Glutamatergic neuron (in vitro differentiated cells): ENCODE measurements at regions not wholly inside any gene's neighbourhood (a gene's known extent, or its start where the extent isn't known, plus 50 kb on each side); places are given as distances from the start of the nearest gene placed in this dataset.

Experiments
- DNase-seq: peaks from one replicate; pipeline ENCODE4 v3.0.0; 2022
- H3K27ac Mint-ChIP-seq: one replicate; pipeline ENCODE4 v1.8.0; 2020; ENCODE audit warnings: mild to moderate bottlenecking, mixed read lengths, inconsistent platforms; ENCODE audit not compliant: unreplicated experiment
- H3K27me3 Mint-ChIP-seq: one replicate; pipeline ENCODE4 v1.8.0; 2020; ENCODE audit warnings: mild to moderate bottlenecking, moderate library complexity, mixed read lengths, inconsistent platforms; ENCODE audit not compliant: unreplicated experiment
- H3K36me3 Mint-ChIP-seq: one replicate; pipeline ENCODE4 v1.8.0; 2020; ENCODE audit warnings: mild to moderate bottlenecking, mixed read lengths, inconsistent platforms; ENCODE audit not compliant: unreplicated experiment
- H3K4me1 Mint-ChIP-seq: one replicate; pipeline ENCODE4 v1.8.0; 2020; ENCODE audit warnings: mild to moderate bottlenecking, low read depth, mixed read lengths, inconsistent platforms; ENCODE audit not compliant: unreplicated experiment
- H3K4me3 Mint-ChIP-seq: one replicate; pipeline ENCODE4 v1.8.0; 2020; ENCODE audit warnings: mild to moderate bottlenecking, mixed read lengths, inconsistent platforms; ENCODE audit not compliant: unreplicated experiment
- H3K9me3 Mint-ChIP-seq: one replicate; pipeline ENCODE4 v1.8.0; 2020; ENCODE audit warnings: mild to moderate bottlenecking, moderate library complexity, mixed read lengths, inconsistent platforms; ENCODE audit not compliant: unreplicated experiment
- TF ChIP-seq, protein P1 (sequence below): fragments of 200-600 bp; sonication (generic); IDR thresholded peaks from one replicate; pipeline ENCODE4 v1.5.0; 2021; ENCODE audit not compliant: partially characterized antibody, unreplicated experiment

DNA sequence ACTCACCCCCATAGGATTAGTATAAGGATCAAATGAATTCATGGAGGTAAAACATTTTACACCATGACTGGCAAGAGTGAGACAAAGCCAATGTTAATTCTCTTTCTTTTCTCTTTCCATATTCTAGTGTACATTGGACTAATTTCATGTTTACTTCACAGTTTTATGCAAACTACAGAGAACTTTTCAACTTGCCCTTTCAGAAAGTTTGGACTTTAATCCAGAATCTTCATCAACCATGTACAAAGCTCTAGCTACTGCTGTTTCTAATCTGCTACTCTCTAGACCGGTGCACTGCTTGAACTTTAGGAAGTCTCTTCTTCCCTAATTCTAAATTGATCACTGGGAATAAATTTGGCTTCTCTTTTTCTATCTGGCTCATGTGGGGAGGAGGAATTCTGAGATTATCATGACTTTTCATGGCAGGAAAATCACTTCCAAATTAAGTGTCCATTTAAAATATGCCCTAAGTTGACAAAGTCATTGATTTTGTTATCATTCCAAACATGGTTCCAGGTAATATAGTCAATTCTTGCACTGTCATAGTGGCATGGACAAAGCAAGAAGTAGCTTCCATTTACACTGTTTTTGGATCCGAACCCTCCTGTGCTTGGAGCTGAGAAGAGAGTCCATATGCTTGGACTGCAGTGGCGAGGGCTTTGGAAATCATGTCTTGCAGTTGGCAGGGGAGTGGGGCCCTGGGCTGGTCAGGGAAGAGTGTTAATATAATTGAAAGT lies 903.3 kb downstream of the CCSER2 start:
- no peaks in the 10 kb centered on the region for H3K36me3 Mint-ChIP-seq
- no peak overlapping the region for H3K27ac Mint-ChIP-seq

DNA sequence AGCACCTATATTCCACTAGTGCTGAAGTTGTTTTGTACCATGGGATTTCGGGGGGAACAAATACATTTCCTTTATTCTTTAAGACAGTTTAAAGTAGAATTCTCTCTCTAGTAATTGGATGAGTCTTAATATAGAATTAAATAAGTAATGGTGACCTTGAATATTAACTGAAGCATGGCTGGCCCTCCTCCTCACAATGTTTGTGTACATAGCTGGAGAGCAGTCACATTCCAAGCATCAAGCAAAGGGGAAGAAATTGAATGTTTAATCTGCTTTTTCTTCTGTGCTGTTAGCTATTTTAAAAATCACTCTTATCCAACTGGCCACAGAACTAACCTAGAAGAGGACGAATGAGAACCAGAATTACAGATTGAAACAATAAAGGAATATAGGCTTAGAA lies 906.9 kb downstream of the CCSER2 start:
- TF ChIP-seq, protein P1, sequence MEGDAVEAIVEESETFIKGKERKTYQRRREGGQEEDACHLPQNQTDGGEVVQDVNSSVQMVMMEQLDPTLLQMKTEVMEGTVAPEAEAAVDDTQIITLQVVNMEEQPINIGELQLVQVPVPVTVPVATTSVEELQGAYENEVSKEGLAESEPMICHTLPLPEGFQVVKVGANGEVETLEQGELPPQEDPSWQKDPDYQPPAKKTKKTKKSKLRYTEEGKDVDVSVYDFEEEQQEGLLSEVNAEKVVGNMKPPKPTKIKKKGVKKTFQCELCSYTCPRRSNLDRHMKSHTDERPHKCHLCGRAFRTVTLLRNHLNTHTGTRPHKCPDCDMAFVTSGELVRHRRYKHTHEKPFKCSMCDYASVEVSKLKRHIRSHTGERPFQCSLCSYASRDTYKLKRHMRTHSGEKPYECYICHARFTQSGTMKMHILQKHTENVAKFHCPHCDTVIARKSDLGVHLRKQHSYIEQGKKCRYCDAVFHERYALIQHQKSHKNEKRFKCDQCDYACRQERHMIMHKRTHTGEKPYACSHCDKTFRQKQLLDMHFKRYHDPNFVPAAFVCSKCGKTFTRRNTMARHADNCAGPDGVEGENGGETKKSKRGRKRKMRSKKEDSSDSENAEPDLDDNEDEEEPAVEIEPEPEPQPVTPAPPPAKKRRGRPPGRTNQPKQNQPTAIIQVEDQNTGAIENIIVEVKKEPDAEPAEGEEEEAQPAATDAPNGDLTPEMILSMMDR, result no peak
- no peak for DNase-seq
- peaks cover 2% of the 10 kb centered on the region for H3K4me1 Mint-ChIP-seq
- no peaks in the 10 kb centered on the region for H3K36me3 Mint-ChIP-seq
- no peaks in the 10 kb centered on the region for H3K27me3 Mint-ChIP-seq
- H3K4me3 Mint-ChIP-seq, result no peak overlapping the region
- peaks cover 3% of the 10 kb centered on the region for H3K9me3 Mint-ChIP-seq
- H3K27ac Mint-ChIP-seq, result no peak overlapping the region

More for the DNA sequence above, 903.3 kb downstream of the CCSER2 start:
- no peak for DNase-seq
- Mint-ChIP-seq H3K4me1 (peaks cover 2% of the 10 kb centered on the region), H3K9me3 (peaks cover 5% of the 10 kb centered on the region), H3K4me3 (no peak overlapping the region), H3K27me3 (no peaks in the 10 kb centered on the region)
- TF ChIP-seq, protein P1, result no peak

DNA sequence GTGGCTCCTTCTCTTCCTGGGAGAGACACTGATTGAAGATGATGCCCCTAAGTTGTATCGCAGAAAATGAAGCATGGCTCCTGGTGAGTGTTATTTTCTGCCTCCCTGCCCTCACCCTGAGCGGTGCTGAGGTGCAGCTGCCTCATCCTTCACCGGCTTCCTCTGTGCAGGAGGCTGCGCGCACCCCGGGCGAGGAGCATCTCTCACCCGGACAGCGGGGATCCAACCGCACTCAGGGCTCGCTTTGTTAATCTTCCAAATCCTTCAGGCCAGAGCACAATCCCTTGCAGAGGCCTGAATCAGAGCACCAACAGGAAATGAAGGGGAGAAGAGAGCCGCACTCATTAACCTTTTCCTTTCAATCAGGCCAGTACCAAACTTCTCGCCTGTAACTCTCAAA lies 910.3 kb downstream of the CCSER2 start:
- DNase-seq, result no peak
- Mint-ChIP-seq H3K27me3 (no peaks in the 10 kb centered on the region), H3K27ac (no peak overlapping the region), H3K4me3 (no peak overlapping the region), H3K36me3 (no peaks in the 10 kb centered on the region), H3K9me3 (peaks cover 6% of the 10 kb centered on the region), H3K4me1 (peaks cover 2% of the 10 kb centered on the region)
- TF ChIP-seq, protein P1, result no peak

DNA sequence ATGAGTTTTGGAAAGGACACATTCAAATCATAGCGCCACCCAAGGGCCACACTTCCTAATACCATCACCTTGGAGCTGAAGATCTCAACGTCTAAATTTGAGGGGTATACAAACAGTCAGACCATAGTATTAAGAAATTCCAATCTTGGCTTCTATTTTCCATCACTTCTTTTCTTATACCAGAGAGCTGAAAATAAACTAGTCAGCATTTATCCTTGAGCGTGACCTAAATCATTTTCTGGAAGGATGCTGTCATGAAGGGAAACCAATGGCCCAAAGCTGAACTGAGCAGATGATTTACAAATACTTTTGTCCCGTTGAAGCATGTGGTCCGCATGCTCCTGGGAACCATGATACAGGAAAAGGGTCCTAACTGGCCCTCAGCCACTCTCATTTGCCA lies 921.9 kb downstream of the CCSER2 start:
- TF ChIP-seq, protein P1, result no peak
- DNase-seq, result no peak
- H3K27ac Mint-ChIP-seq, result no peak overlapping the region
- H3K27me3 Mint-ChIP-seq, result no peaks in the 10 kb centered on the region
- H3K36me3 Mint-ChIP-seq, result no peaks in the 10 kb centered on the region
- no peaks in the 10 kb centered on the region for H3K9me3 Mint-ChIP-seq
- no peaks in the 10 kb centered on the region for H3K4me1 Mint-ChIP-seq
- H3K4me3 Mint-ChIP-seq, result no peak overlapping the region

DNA sequence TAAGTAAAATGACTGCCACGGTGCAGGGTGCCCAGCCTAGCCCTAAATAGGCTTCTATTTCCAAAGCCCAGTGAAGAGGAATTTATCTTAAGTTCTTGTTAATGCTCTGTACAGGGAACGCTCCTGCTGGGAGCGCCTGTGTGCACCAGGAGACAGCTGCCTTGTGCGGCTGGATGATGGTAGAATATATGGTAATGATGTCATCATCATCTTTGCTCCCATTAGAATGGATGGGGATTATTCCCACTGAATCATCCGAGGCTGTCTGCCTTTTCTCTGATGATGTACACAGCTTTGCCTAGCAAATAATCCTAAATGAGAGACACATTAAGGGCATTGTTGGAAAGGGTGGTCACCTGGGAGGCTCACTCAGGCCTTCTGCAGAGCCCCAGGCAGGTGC lies 928.1 kb downstream of the CCSER2 start:
- Mint-ChIP-seq H3K27ac (no peak overlapping the region), H3K4me3 (no peak overlapping the region), H3K4me1 (no peaks in the 10 kb centered on the region), H3K27me3 (peaks cover 3% of the 10 kb centered on the region), H3K36me3 (peaks cover 5% of the 10 kb centered on the region), H3K9me3 (no peaks in the 10 kb centered on the region)
- DNase-seq, result no peak
- TF ChIP-seq, protein P1, result no peak
